Right forelimb (tissue), 1 donor: ENCODE measurements at regions not wholly inside any gene's neighbourhood (a gene's known extent, or its start where the extent isn't known, plus 50 kb on each side); places are given as distances from the start of the nearest gene placed in this dataset.

Experiments
- DNase-seq: peaks from one replicate; pipeline ENCODE4 v3.0.0-alpha.2; 2018

GRCh38 chr5:106974272-106974671 lies 696.5 kb downstream of the EFNA5 start:
- DNase-seq: no peak

GRCh38 chr5:106966686-106967315 lies 703.9 kb downstream of the EFNA5 start:
- DNase-seq: no peak

- no peak for DNase-seq
Observed at GRCh38 chr5:106964132-106964531, 706.6 kb downstream of the EFNA5 start.

DNA sequence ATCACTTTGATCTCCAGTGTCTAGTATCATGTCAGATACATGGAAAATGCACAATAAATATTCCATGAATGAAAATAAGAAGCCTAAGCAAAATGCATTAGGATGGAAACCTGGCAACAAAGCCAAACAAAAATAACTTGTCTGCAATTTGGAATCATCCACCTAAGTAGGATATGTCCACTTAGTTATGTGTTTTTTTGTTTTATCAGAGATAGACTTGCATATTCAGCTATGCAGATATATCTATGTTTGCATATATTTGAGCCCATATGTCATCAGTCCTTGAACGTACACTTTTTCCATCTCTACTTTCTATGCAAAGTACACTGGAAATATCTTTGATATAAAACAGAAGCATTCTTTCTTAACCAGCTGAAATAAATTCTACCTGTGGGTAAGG lies 707.1 kb downstream of the EFNA5 start:
- DNase-seq: no peak

DNA sequence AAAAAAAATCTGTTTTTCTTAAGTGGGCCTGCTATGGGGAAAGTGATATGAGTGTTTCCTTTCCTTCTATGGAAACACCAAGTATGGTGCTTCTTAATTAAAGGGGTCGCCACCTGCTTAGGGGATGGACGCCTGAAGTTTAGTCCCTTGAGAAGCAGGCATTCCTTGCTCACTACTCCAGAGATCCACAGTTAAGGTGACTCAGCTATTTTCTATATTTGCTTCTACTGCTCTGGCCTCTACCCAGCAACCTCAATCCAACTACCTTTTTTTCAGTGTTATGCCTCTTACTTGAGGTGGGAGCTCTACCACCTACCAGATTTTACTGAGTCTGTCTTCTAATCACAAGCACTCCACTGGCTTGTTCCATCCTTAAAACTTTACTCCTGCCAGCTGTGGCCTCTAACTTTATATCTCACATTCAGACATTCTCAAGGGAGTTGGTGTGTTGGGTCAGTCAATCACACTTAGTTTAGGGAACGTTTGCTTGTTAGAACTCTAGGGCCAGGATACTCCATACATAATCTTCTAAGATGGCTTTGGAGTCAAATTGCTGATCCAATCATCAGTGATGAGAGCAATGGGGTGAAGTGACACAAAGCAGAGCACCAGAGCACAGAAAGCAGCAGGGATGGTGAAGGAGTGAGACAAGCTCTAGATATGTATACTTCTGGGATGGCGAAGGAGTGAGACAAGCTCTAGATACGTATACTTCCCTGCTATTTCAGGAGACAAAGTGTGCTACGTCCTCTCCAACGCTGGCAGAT lies 708.1 kb downstream of the EFNA5 start:
- DNase-seq: no peak

- no peak for DNase-seq
Observed at GRCh38 chr5:106959387-106959786, 711.4 kb downstream of the EFNA5 start.

DNA sequence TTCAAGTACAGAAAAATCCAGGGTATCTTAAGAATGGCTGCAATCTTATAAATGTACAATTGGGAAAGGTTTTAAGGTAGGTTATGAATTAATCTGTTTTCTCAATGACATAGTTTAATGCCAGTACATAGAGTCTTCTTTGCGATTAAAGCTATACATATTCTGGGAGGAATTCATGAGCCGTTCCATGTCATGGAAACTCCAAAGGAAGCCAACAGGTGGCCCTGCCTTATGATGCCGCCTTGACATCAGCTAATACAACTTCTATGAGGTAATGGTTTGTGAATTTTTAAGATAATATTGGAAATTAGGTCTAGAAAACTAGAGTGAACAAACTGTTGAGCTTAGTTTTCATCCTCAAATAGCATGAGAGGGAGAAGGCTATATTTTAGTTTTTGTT lies 713.4 kb downstream of the EFNA5 start:
- no peak for DNase-seq

GRCh38 chr5:106956886-106957285 lies 713.9 kb downstream of the EFNA5 start:
- no peak for DNase-seq

GRCh38 chr5:106956187-106956586 lies 714.5 kb downstream of the EFNA5 start:
- DNase-seq: no peak

DNA sequence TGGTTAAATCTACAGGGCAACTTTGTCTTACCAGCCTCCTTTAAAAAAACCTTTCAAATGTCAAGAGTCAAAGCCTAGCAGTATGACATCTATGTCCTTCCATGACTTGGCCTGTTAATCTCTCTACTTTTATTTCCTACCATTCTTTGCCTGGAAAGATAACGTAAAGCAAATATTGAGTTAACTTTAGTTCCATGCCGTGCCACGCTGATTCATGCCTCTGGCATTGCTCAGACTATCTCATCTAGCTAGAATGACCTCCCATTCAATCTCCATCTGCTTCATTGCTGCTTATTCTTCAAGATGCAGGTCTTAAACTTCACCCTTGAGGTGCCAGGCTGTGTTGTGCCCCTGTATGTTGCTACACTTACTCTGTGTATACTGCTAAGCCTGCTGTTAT lies 729.8 kb downstream of the EFNA5 start:
- no peak for DNase-seq

- no peak for DNase-seq
Observed at GRCh38 chr5:106940301-106940846, 730.4 kb downstream of the EFNA5 start.

DNA sequence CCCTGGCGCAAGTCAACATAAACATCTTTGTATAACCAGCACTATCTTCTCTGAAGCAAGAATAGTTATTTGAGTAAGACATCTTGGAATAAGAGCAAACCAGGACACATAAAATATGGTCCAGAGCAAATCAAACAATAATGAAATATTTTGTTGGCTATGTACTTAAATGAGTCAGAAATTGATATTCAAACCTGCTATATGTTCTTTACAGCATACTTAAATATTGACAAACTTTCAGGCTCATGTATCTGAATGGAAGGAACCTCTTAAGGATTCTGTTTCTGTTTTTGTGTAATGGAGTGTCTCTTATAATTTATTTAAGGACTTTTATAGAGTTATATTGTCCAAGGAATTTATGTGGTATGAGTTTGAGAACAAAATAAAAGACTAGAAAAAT lies 747.3 kb downstream of the EFNA5 start:
- DNase-seq: no peak

GRCh38 chr5:106921567-106921966 lies 749.2 kb downstream of the EFNA5 start:
- DNase-seq: no peak

- DNase-seq: no peak
Observed at GRCh38 chr5:106910486-106910885, 760.3 kb downstream of the EFNA5 start.

DNA sequence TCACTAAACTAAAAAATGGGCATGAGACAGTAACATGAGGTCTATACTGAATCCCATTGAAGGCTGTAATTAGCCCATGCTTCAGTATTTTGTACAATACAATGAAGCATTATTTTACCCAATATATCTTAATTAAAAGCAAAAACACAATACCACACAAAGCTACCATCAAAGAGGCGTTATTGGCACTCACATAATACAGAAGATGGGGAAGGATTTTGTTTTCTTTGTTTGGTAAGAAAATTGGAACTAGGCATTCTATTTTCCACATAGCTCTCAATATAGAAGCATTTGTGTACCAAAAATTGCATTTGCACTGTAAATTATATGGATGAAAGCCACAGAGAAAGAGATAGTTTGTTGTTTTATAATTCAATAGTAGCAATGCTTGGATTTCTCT lies 761.0 kb downstream of the EFNA5 start:
- DNase-seq: no peak

GRCh38 chr5:106907979-106908378 lies 762.8 kb downstream of the EFNA5 start:
- DNase-seq: no peak

DNA sequence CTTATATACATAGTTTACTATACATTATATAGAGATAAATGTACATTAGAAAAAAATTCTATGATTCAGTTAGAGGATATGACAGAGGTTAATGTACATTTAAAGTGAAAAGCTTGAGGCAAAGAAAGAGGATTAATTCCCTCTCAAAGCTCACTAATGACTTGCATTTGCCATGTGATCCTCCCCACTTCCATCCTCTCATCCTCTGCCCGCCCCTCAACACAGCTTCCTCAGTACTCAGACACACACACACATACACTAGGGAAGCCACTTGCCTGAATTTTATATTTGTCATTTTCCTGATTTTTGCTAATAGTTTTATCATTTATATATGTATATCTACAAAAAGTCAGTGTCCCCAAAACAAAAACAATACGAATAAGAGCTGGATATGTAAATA lies 764.5 kb downstream of the EFNA5 start:
- DNase-seq: no peak

DNA sequence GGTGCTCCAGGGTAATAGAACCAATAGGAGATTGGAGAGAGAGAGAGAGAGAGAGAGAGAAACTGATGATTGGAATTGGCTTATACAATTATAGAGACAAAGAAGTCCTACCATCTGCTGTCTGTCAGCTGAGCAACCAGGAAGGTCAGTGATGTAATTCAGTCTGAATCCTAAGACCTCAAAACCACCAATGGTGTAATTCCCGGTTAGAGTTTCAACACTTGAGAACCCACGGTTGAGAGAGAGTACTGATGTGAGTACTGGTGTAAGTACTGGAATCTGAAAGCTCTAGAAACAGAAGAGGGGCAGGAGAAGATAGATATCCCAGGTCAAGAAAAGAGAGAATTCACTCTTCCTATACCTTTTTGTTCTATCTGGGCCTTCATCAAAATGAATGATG lies 775.8 kb downstream of the EFNA5 start:
- no peak for DNase-seq

DNA sequence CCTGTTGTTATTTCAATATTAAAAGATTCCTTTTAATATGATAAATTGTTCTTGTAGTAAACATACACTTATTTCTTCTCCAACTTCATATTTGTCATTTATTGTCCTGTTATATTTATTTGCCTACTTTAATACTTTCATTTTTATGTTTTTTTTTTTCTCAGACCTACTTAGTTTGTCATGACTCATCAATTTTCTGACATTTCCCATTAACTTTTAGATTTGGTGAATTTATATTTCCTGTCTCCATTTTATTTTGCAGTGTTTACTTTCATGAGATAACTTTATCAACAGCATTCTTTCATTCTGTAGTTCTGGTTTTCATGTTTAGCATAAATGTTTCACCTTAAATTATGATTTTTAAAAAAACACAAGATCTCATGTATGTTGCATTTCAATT lies 788.7 kb downstream of the EFNA5 start:
- DNase-seq: no peak

DNA sequence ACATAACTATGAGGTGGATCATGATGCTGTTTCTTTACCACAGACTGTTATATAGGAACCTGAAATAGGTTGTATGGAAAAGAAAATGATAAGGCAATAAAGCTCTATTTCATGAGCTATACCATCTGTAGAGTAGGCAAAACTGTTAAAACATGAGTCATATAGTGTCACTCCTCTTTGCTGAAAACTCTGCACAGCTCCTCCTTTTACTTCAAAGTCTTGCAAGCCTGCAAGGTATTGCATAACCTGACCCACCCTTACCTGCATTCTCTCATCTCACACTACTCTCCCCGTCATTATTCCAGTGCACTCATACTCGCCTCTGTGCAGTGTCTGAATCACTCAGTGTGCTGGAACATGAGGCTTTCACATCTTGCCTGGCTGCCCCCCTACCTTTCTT lies 790.1 kb downstream of the EFNA5 start:
- no peak for DNase-seq

DNA sequence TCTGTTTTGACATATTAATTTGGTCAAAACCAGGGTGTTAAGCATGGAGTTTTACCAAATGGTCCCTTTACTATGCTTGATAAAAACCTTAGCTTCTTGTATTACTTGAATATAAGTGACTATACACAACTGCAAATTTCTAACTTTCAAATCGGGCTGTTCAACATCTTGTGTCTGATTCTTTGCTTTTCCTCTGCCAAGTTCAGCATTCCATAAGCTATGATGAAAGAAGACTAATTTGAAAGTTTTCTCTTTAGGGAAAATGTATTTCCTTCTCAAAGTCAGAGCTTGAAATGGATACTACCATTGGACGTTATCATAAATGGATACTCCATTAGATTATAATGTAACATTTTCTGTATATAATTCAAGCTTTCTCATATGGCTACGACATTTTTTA lies 792.9 kb downstream of the EFNA5 start:
- DNase-seq: no peak

DNA sequence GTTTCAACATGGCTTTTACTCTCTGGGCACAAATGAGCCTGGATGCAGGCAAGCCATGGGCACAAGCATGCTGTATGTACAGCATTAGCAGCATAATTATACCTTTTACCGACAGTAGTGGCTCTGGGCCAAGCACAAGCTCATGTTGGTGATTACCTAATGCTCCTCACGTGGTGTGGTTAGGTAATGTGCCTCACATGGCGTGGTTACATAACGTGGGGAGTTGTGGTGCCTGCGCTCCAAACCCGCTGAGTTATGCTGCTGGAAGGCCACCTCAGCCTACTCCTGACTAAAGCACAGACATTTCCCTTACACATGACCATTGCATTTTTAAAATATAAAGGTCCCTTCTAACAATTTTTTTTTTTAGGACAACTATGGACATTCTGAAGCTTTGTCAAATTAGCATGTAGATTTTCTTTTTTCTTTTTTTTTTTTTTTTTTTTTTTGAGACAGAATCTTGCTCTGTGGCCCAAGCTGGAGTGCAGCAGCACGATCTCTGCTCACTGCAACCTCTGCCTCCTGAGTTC lies 794.0 kb downstream of the EFNA5 start:
- no peak for DNase-seq

DNA sequence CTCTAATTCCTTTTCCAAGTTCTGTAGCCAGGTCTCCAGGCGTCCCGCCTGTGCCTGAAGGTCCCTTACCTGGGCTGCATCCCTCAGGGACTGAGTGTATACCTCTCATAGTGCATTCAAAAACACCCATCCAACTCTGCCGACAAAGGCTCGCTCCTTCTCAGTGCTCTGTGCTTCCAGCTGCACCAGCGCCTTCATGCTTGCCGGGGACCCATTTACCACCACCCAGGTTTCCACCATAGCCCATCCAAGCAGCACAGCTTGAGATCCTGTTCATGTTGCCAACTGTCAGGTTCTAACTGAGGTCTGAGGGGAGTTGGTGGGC lies 794.5 kb downstream of the EFNA5 start:
- no peak for DNase-seq

DNA sequence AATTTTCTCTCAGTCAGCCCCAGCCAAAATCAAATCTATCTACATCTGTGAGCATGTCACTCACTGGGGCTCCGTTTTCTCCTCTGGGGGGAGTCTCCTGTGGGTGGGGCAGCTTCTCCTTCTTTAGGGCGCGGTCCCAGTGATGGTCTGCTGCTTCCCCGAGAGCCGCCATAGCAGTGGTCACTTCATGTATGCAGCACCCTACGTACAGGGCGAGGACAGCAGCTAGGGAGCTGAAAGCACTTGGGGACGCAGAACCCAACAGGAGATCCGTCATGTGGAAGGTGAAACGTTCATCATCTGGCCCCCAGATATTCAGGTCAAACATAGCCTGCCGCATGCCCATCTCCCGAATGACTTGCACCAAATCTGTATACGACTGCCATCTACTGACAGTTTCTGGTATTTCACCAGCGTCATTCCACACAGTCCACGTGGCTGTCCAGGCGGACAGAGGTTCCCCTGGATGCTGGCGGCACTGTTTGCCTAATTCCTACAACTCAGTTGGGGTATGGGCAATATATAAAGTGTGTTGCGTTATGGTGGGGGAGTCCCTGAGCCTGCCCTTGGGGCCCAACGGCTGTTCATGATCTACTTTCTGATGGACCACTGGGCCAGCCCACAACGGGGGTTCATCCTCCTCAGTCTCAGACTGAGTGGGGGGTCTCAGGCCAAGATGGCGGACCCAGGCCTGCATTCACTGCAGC lies 795.0 kb downstream of the EFNA5 start:
- DNase-seq: no peak
